Colonic mucosa (tissue), 4 donors: ENCODE measurements at regions not wholly inside any gene's neighbourhood (a gene's known extent, or its start where the extent isn't known, plus 50 kb on each side); places are given as distances from the start of the nearest gene placed in this dataset.

Experiments used
- DNase-seq: peaks from one replicate; pipeline ENCODE4 v3.0.0-alpha.2; 2020
- H3K27ac ChIP-seq: fragments of 200-600 bp; one replicate; pipeline ENCODE4 v1.8.0; 2021
- H3K27me3 ChIP-seq: fragments of 200-600 bp; one replicate; pipeline ENCODE4 v1.8.0; 2021
- H3K36me3 ChIP-seq: fragments of 200-600 bp; one replicate; pipeline ENCODE4 v1.8.0; 2021
- H3K4me1 ChIP-seq: fragments of 200-600 bp; one replicate; pipeline ENCODE4 v1.8.0; 2021; ENCODE audit warnings: mild to moderate bottlenecking
- H3K4me3 ChIP-seq: fragments of 200-600 bp; one replicate; pipeline ENCODE4 v1.8.0; 2021
- H3K9ac ChIP-seq, 2 donors: one replicate each; pipeline ENCODE4 v1.7.0; 2013; ENCODE audit warnings: control low read depth in 2 of 2, low read depth in 2 of 2, low read length in 2 of 2
- H3K9me3 ChIP-seq: fragments of 200-600 bp; one replicate; pipeline ENCODE4 v1.8.0; 2021
- CTCF ChIP-seq: fragments of 200-600 bp; IDR thresholded peaks from one replicate; pipeline ENCODE4 v1.8.0; 2022; ENCODE audit warnings: antibody characterized with exemption, mild to moderate bottlenecking
- intact Hi-C: fragments of 100-400 bp; cut with DNase I; formaldehyde crosslinking; loops from one replicate; pipeline ENCODE4 v1.14.1; 2022
- donor health status: healthy.
- donor health status: DM: no; HTN: no; CAD: no.
- donor health status: DM: no; HTN: no; CAD: no.

- H3K4me1 ChIP-seq, result no peaks in the 10 kb centered on the region
- no peak overlapping the region for H3K27ac ChIP-seq
- H3K9me3 ChIP-seq, result no peaks in the 10 kb centered on the region
- no peak for TF ChIP-seq CTCF
- H3K9ac ChIP-seq, result no peak overlapping the region
- H3K27me3 ChIP-seq, result no peaks in the 10 kb centered on the region
- DNase-seq, result no peak
- peak overlapping the region; percentile 44 for H3K4me3 ChIP-seq
- intact Hi-C loops, result loop anchor here (5.0 to 10.0 kb wide), 3 partner anchors 84 to 393 kb away; partner anchors contain the start of genes SLC39A8 and UBE2D3
- H3K36me3 ChIP-seq, result no peaks in the 10 kb centered on the region
Measured at GRCh38 chr4:102431608-102431961, 69.6 kb upstream of the NFKB1 start.

DNA sequence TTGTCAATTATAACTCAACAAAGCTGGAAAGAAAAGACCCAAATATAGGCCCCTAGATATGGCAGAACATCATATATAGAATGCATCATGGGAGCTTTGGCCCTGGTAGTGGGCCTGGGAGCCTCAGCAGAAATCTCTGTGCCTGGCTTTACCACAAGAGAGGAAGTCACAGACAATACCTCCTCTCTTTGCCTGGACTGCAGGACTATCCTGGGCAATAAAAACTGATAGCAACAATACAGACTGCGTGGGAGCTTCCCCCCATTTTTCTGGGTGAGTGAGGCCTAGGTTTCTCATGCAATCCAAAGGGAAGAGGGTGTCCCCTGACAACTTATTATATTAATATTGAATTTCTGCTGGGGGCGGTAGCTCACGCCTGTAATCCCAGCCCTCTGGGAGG lies 64.0 kb upstream of the NFKB1 start:
- no peak for TF ChIP-seq CTCF
- Histone ChIP-seq H3K9ac (no peak overlapping the region), H3K27ac (no peak overlapping the region), H3K4me3 (no peak overlapping the region), H3K36me3 (no peaks in the 10 kb centered on the region), H3K9me3 (no peaks in the 10 kb centered on the region), H3K4me1 (no peaks in the 10 kb centered on the region), H3K27me3 (no peaks in the 10 kb centered on the region)
- no peak for DNase-seq
- intact Hi-C loops, result loop anchor here (10.0 kb wide), 2 partner anchors 182 to 388 kb away; partner anchors contain the start of gene UBE2D3

- no peaks in the 10 kb centered on the region for H3K4me1 ChIP-seq
- peak overlapping the region; percentile 32 for H3K27ac ChIP-seq
- DNase-seq, result no peak
- no peak for TF ChIP-seq CTCF
- no peak overlapping the region for H3K4me3 ChIP-seq
- no peak overlapping the region for H3K9ac ChIP-seq
- intact Hi-C loops, result loop anchor here (10.0 kb wide), 2 partner anchors 184 to 386 kb away; partner anchors contain the start of gene UBE2D3
- H3K27me3 ChIP-seq, result no peaks in the 10 kb centered on the region
- no peaks in the 10 kb centered on the region for H3K9me3 ChIP-seq
- H3K36me3 ChIP-seq, result no peaks in the 10 kb centered on the region
Measured at GRCh38 chr4:102438396-102439235, 62.5 kb upstream of the NFKB1 start.

GRCh38 chr4:102439236-102439614 lies 61.9 kb upstream of the NFKB1 start:
- intact Hi-C loops, result loop anchor here (10.0 kb wide), 2 partner anchors 184 to 386 kb away; partner anchors contain the start of gene UBE2D3
- peak; percentile 27 for DNase-seq

GRCh38 chr4:102439812-102440211 lies 61.3 kb upstream of the NFKB1 start:
- Histone ChIP-seq H3K27me3 (no peaks in the 10 kb centered on the region), H3K27ac (no peak overlapping the region), H3K4me3 (no peak overlapping the region), H3K36me3 (no peaks in the 10 kb centered on the region), H3K9ac (no peak overlapping the region), H3K9me3 (no peaks in the 10 kb centered on the region), H3K4me1 (no peaks in the 10 kb centered on the region)
- intact Hi-C loops, result loop anchor here (10.0 kb wide), 3 partner anchors 185 to 655 kb away; partner anchors contain the start of genes BDH2 and UBE2D3
- TF ChIP-seq CTCF, result no peak
- DNase-seq, result no peak

More at GRCh38 chr4:102439236-102439614, 61.9 kb upstream of the NFKB1 start:
- Histone ChIP-seq H3K4me3 (no peak overlapping the region), H3K27me3 (no peaks in the 10 kb centered on the region), H3K27ac (no peak overlapping the region), H3K36me3 (no peaks in the 10 kb centered on the region), H3K9me3 (no peaks in the 10 kb centered on the region), H3K4me1 (no peaks in the 10 kb centered on the region), H3K9ac (no peak overlapping the region)
- TF ChIP-seq CTCF, result no peak
